ENCODE measurements at regions not wholly inside any gene's neighbourhood (a gene's known extent, or its start where the extent isn't known, plus 50 kb on each side); places are given as distances from the start of the nearest gene placed in this dataset.
"Not testable (repeated sequence)": the region's sequence is repeated elsewhere in the genome, so short reads cannot be mapped to it uniquely, and the experiment has no call there.

- peak overlapping the region; percentile 82 for H3K27ac ChIP-seq (ENCODE audit: low read length)
- no peaks in the 10 kb centered on the region for H3K4me1 ChIP-seq (ENCODE audit: control insufficient read depth, insufficient read depth, low read length)
- peak; percentile 75 for DNase-seq
- H3K4me3 ChIP-seq (ENCODE audit: low read length), result no peak overlapping the region
- WGBS (ENCODE audit: insufficient coverage), result 0% methylated on average over 2 of the region's 3 CpGs
- H3K9me3 ChIP-seq (replicated peaks; ENCODE audit: control insufficient read depth, low read depth, low read length), result peaks cover 13% of the 10 kb centered on the region
- H3K27me3 ChIP-seq (ENCODE audit: control insufficient read depth, insufficient read depth, low read length), result no peaks in the 10 kb centered on the region
- no peaks in the 10 kb centered on the region for H3K36me3 ChIP-seq (ENCODE audit: control insufficient read depth, insufficient read depth, low read length)
These were observed 103.2 kb upstream of the WDR75 start for GRCh38 chr2:189338115-189338514.

GRCh38 chr2:189341077-189341476 lies 100.2 kb upstream of the WDR75 start:
- no peaks in the 10 kb centered on the region for H3K36me3 ChIP-seq (ENCODE audit: control insufficient read depth, insufficient read depth, low read length)
- DNase-seq, result no peak
- H3K27me3 ChIP-seq (ENCODE audit: control insufficient read depth, insufficient read depth, low read length), result no peaks in the 10 kb centered on the region
- no CpG with 5 or more reads among the region's 1 CpG for WGBS (ENCODE audit: insufficient coverage)
- H3K9me3 ChIP-seq (replicated peaks; ENCODE audit: control insufficient read depth, low read depth, low read length), result peaks cover 13% of the 10 kb centered on the region
- H3K27ac ChIP-seq (ENCODE audit: low read length), result no peak overlapping the region
- no peak overlapping the region for H3K4me3 ChIP-seq (ENCODE audit: low read length)
- no peaks in the 10 kb centered on the region for H3K4me1 ChIP-seq (ENCODE audit: control insufficient read depth, insufficient read depth, low read length)

DNA sequence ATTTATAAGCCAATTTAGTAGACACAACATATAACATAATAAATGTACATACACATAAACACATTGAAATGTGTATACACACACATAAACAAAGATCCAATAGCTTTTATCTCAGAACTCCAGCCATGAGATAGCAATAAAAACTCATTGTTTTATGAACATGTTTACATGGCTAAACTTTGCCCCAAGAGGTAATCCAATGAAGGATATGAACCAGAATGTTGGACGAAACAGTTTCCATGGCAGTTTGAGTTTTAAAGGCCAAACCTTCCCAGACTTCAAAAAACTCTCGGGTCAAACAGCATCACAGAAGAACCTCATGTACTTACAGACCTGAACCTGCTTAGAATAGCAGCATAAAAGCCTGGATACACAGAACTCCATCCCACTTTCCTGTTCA lies 97.2 kb upstream of the WDR75 start:
- Histone ChIP-seq H3K9me3 (replicated peaks; ENCODE audit: control insufficient read depth, low read depth, low read length) (peaks cover 10% of the 10 kb centered on the region), H3K36me3 (ENCODE audit: control insufficient read depth, insufficient read depth, low read length) (no peaks in the 10 kb centered on the region), H3K27ac (ENCODE audit: low read length) (no peak overlapping the region), H3K4me3 (ENCODE audit: low read length) (no peak overlapping the region), H3K27me3 (ENCODE audit: control insufficient read depth, insufficient read depth, low read length) (no peaks in the 10 kb centered on the region), H3K4me1 (ENCODE audit: control insufficient read depth, insufficient read depth, low read length) (peaks cover 3% of the 10 kb centered on the region)
- 100% methylated on average over 1 of the region's 2 CpGs for WGBS (ENCODE audit: insufficient coverage)
- no peak for DNase-seq

DNA sequence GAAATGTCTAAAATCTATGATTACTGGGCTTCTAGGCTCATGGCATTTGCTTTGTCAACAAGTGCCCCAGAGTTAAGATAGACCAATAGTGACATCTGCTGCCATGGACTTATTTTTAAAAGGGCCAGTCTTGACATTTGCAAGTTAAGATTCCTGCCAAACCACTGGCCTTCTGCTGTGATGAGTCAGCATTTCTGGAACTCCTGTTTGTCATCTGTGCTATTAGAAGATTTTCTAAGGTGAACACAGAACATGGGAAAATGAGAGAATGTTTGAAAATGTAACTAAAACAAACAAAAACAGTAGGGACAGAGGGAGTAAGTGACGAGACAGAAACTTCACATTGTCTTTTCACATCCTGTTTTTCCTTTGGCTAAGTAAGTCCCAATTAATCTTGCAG lies 93.7 kb upstream of the WDR75 start:
- WGBS (ENCODE audit: insufficient coverage), result no CpG with 5 or more reads among the region's 1 CpG
- peaks cover 3% of the 10 kb centered on the region for H3K4me1 ChIP-seq (ENCODE audit: control insufficient read depth, insufficient read depth, low read length)
- no peaks in the 10 kb centered on the region for H3K9me3 ChIP-seq (replicated peaks; ENCODE audit: control insufficient read depth, low read depth, low read length)
- no peaks in the 10 kb centered on the region for H3K27me3 ChIP-seq (ENCODE audit: control insufficient read depth, insufficient read depth, low read length)
- no peak overlapping the region for H3K4me3 ChIP-seq (ENCODE audit: low read length)
- DNase-seq, result peak; percentile 95
- H3K27ac ChIP-seq (ENCODE audit: low read length), result peak overlapping the region; percentile 77
- H3K36me3 ChIP-seq (ENCODE audit: control insufficient read depth, insufficient read depth, low read length), result no peaks in the 10 kb centered on the region

GRCh38 chr2:189348369-189348768 lies 92.9 kb upstream of the WDR75 start:
- Histone ChIP-seq H3K27me3 (ENCODE audit: control insufficient read depth, insufficient read depth, low read length) (no peaks in the 10 kb centered on the region), H3K4me1 (ENCODE audit: control insufficient read depth, insufficient read depth, low read length) (peaks cover 3% of the 10 kb centered on the region), H3K36me3 (ENCODE audit: control insufficient read depth, insufficient read depth, low read length) (no peaks in the 10 kb centered on the region), H3K27ac (ENCODE audit: low read length) (peak overlapping the region; percentile 77), H3K9me3 (replicated peaks; ENCODE audit: control insufficient read depth, low read depth, low read length) (no peaks in the 10 kb centered on the region), H3K4me3 (ENCODE audit: low read length) (no peak overlapping the region)
- WGBS (ENCODE audit: insufficient coverage), result no CpG with 5 or more reads among the region's 1 CpG
- DNase-seq, result no peak

- 86% methylated on average over 1 of the region's 3 CpGs for WGBS (ENCODE audit: insufficient coverage)
- H3K27me3 ChIP-seq (ENCODE audit: control insufficient read depth, insufficient read depth, low read length), result no peaks in the 10 kb centered on the region
- peak; percentile 55 for DNase-seq
- H3K4me1 ChIP-seq (ENCODE audit: control insufficient read depth, insufficient read depth, low read length), result peaks cover 3% of the 10 kb centered on the region
- no peak overlapping the region for H3K4me3 ChIP-seq (ENCODE audit: low read length)
- H3K27ac ChIP-seq (ENCODE audit: low read length), result no peak overlapping the region
- H3K9me3 ChIP-seq (replicated peaks; ENCODE audit: control insufficient read depth, low read depth, low read length), result no peaks in the 10 kb centered on the region
- H3K36me3 ChIP-seq (ENCODE audit: control insufficient read depth, insufficient read depth, low read length), result no peaks in the 10 kb centered on the region
These were observed 90.6 kb upstream of the WDR75 start for GRCh38 chr2:189350540-189351209.

GRCh38 chr2:189351933-189352332 lies 89.3 kb upstream of the WDR75 start:
- not testable (repeated sequence) for DNase-seq; H3K9me3 ChIP-seq (replicated peaks; ENCODE audit: control insufficient read depth, low read depth, low read length)
- WGBS (ENCODE audit: insufficient coverage), result no CpG with 5 or more reads among the region's 1 CpG

GRCh38 chr2:189357375-189357774 lies 83.9 kb upstream of the WDR75 start:
- WGBS (ENCODE audit: insufficient coverage), result 86% methylated on average over 1 of the region's 4 CpGs
- H3K36me3 ChIP-seq (ENCODE audit: control insufficient read depth, insufficient read depth, low read length); DNase-seq: not testable (repeated sequence)

More at GRCh38 chr2:189351933-189352332, 89.3 kb upstream of the WDR75 start:
- not testable (repeated sequence) for H3K27ac ChIP-seq (ENCODE audit: low read length); H3K4me1 ChIP-seq (ENCODE audit: control insufficient read depth, insufficient read depth, low read length); H3K4me3 ChIP-seq (ENCODE audit: low read length); H3K36me3 ChIP-seq (ENCODE audit: control insufficient read depth, insufficient read depth, low read length); H3K27me3 ChIP-seq (ENCODE audit: control insufficient read depth, insufficient read depth, low read length)

GRCh38 chr2:189360861-189361260 lies 80.4 kb upstream of the WDR75 start:
- H3K9me3 ChIP-seq (replicated peaks; ENCODE audit: control insufficient read depth, low read depth, low read length), result peaks cover 5% of the 10 kb centered on the region
- WGBS (ENCODE audit: insufficient coverage), result no CpG with 5 or more reads among the region's 1 CpG
- no peaks in the 10 kb centered on the region for H3K36me3 ChIP-seq (ENCODE audit: control insufficient read depth, insufficient read depth, low read length)
- H3K27ac ChIP-seq (ENCODE audit: low read length), result no peak overlapping the region
- H3K4me3 ChIP-seq (ENCODE audit: low read length), result no peak overlapping the region
- H3K27me3 ChIP-seq (ENCODE audit: control insufficient read depth, insufficient read depth, low read length), result no peaks in the 10 kb centered on the region
- H3K4me1 ChIP-seq (ENCODE audit: control insufficient read depth, insufficient read depth, low read length), result no peaks in the 10 kb centered on the region
- DNase-seq, result no peak

More at GRCh38 chr2:189357375-189357774, 83.9 kb upstream of the WDR75 start:
- not testable (repeated sequence) for H3K27me3 ChIP-seq (ENCODE audit: control insufficient read depth, insufficient read depth, low read length); H3K4me3 ChIP-seq (ENCODE audit: low read length); H3K9me3 ChIP-seq (replicated peaks; ENCODE audit: control insufficient read depth, low read depth, low read length); H3K27ac ChIP-seq (ENCODE audit: low read length); H3K4me1 ChIP-seq (ENCODE audit: control insufficient read depth, insufficient read depth, low read length)

- H3K4me1 ChIP-seq (ENCODE audit: control insufficient read depth, insufficient read depth, low read length), result no peaks in the 10 kb centered on the region
- H3K27me3 ChIP-seq (ENCODE audit: control insufficient read depth, insufficient read depth, low read length), result no peaks in the 10 kb centered on the region
- H3K4me3 ChIP-seq (ENCODE audit: low read length), result no peak overlapping the region
- H3K27ac ChIP-seq (ENCODE audit: low read length), result no peak overlapping the region
- peak; percentile 36 for DNase-seq
- H3K9me3 ChIP-seq (replicated peaks; ENCODE audit: control insufficient read depth, low read depth, low read length), result peaks cover 5% of the 10 kb centered on the region
- no peaks in the 10 kb centered on the region for H3K36me3 ChIP-seq (ENCODE audit: control insufficient read depth, insufficient read depth, low read length)
These were observed 79.0 kb upstream of the WDR75 start for GRCh38 chr2:189362283-189362682.

GRCh38 chr2:189363559-189363958 lies 77.7 kb upstream of the WDR75 start:
- Histone ChIP-seq H3K27me3 (ENCODE audit: control insufficient read depth, insufficient read depth, low read length) (no peaks in the 10 kb centered on the region), H3K4me1 (ENCODE audit: control insufficient read depth, insufficient read depth, low read length) (no peaks in the 10 kb centered on the region), H3K4me3 (ENCODE audit: low read length) (no peak overlapping the region), H3K27ac (ENCODE audit: low read length) (no peak overlapping the region), H3K36me3 (ENCODE audit: control insufficient read depth, insufficient read depth, low read length) (no peaks in the 10 kb centered on the region), H3K9me3 (replicated peaks; ENCODE audit: control insufficient read depth, low read depth, low read length) (peaks cover 5% of the 10 kb centered on the region)
- WGBS (ENCODE audit: insufficient coverage), result no CpG with 5 or more reads among the region's 2 CpGs
- peak; percentile 38 for DNase-seq
